DND-41 (cell line): ENCODE measurements at regions not wholly inside any gene's neighbourhood (a gene's known extent, or its start where the extent isn't known, plus 50 kb on each side); places are given as distances from the start of the nearest gene placed in this dataset.

Experiments used
- EZH2 ChIP-seq: IDR thresholded peaks from 3 replicates; pipeline ENCODE4 v1.6.1; 2012; ENCODE audit warnings: borderline replicate concordance, low read depth, mild to moderate bottlenecking, moderate library complexity, low read length, inconsistent platforms; ENCODE audit not compliant: severe bottlenecking
- TF ChIP-seq, protein P1 (sequence below): IDR thresholded peaks from 2 replicates; pipeline ENCODE4 v1.5.1; 2012; ENCODE audit warnings: borderline replicate concordance, low read length, moderate library complexity, mild to moderate bottlenecking; ENCODE audit not compliant: poor library complexity, severe bottlenecking; ENCODE audit errors: extremely low read depth

- TF ChIP-seq, protein P1, sequence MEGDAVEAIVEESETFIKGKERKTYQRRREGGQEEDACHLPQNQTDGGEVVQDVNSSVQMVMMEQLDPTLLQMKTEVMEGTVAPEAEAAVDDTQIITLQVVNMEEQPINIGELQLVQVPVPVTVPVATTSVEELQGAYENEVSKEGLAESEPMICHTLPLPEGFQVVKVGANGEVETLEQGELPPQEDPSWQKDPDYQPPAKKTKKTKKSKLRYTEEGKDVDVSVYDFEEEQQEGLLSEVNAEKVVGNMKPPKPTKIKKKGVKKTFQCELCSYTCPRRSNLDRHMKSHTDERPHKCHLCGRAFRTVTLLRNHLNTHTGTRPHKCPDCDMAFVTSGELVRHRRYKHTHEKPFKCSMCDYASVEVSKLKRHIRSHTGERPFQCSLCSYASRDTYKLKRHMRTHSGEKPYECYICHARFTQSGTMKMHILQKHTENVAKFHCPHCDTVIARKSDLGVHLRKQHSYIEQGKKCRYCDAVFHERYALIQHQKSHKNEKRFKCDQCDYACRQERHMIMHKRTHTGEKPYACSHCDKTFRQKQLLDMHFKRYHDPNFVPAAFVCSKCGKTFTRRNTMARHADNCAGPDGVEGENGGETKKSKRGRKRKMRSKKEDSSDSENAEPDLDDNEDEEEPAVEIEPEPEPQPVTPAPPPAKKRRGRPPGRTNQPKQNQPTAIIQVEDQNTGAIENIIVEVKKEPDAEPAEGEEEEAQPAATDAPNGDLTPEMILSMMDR, result no peak
- no peak for TF ChIP-seq EZH2
Measured at GRCh38 chr6:51077821-51078518, 259.3 kb downstream of the TFAP2B start.
